ENCODE measurements at regions not wholly inside any gene's neighbourhood (a gene's known extent, or its start where the extent isn't known, plus 50 kb on each side); places are given as distances from the start of the nearest gene placed in this dataset.

DNA sequence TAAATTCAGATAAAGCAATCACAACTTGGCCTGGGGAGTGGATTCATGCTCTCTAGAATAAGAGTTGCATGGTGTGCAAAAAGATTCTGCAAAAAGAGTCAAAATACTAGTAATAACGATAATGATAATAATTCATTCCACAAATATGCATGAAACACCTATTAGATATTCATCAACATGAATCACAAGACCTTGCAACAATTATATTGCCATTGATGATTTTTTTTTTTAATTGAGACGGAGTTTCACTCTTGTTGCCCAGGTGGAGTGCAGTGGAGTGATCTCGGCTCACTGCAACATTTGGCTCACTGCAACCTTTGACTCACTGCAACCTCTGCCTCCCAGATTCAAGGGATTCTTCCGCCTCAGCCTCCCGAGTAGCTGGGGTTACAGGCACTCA, 109.2 kb upstream of the FLRT2 start (continued):
- TF ChIP-seq ETS1 (IDR thresholded peaks at IDR 0.05), result no peak
- no peak for TF ChIP-seq EZH2phosphoT487 (IDR thresholded peaks at IDR 0.05; ENCODE audit: unreplicated experiment)
- TF ChIP-seq POLR2AphosphoS5 (IDR thresholded peaks at IDR 0.05; ENCODE audit: low read depth), result no peak
- TF ChIP-seq NANOG (IDR thresholded peaks at IDR 0.05; ENCODE audit: borderline replicate concordance), result no peak

- no peak overlapping the region for H3K4me3 ChIP-seq
- Mint-ChIP-seq H3K4me1 (no peaks in the 10 kb centered on the region), H3K27me3 (ENCODE audit: insufficient read depth, low read depth, poor library complexity) (no peaks in the 10 kb centered on the region), H3K4me3 (no peak overlapping the region), H3K9me3 (no peaks in the 10 kb centered on the region; the same call in 2 of the 3 replicates), H3K36me3 (ENCODE audit: low read depth) (no peaks in the 10 kb centered on the region), H3K27ac (no peak overlapping the region)
- no peak overlapping the region for H3K4me2 ChIP-seq
- no peak for DNase-seq (ENCODE audit: low spot score)
- ATAC-seq, result no peak
- no peak overlapping the region for H2AFZ ChIP-seq
- no peaks in the 10 kb centered on the region for H3F3A ChIP-seq (replicated peaks; ENCODE audit: low read depth)
- no peaks in the 10 kb centered on the region for H3K36me3 ChIP-seq (ENCODE audit: insufficient read depth)
- H3K27ac ChIP-seq (ENCODE audit: low read depth), result no peak overlapping the region
- no peaks in the 10 kb centered on the region for H3K4me1 ChIP-seq (ENCODE audit: insufficient read depth)
- no peaks in the 10 kb centered on the region for H3K9me2 ChIP-seq (ENCODE audit: insufficient read depth)
- no peaks in the 10 kb centered on the region for H4K20me1 ChIP-seq (replicated peaks; ENCODE audit: insufficient read depth)
- no peaks in the 10 kb centered on the region for H3K79me2 ChIP-seq (replicated peaks; ENCODE audit: insufficient read depth)
- TF ChIP-seq, protein P1, sequence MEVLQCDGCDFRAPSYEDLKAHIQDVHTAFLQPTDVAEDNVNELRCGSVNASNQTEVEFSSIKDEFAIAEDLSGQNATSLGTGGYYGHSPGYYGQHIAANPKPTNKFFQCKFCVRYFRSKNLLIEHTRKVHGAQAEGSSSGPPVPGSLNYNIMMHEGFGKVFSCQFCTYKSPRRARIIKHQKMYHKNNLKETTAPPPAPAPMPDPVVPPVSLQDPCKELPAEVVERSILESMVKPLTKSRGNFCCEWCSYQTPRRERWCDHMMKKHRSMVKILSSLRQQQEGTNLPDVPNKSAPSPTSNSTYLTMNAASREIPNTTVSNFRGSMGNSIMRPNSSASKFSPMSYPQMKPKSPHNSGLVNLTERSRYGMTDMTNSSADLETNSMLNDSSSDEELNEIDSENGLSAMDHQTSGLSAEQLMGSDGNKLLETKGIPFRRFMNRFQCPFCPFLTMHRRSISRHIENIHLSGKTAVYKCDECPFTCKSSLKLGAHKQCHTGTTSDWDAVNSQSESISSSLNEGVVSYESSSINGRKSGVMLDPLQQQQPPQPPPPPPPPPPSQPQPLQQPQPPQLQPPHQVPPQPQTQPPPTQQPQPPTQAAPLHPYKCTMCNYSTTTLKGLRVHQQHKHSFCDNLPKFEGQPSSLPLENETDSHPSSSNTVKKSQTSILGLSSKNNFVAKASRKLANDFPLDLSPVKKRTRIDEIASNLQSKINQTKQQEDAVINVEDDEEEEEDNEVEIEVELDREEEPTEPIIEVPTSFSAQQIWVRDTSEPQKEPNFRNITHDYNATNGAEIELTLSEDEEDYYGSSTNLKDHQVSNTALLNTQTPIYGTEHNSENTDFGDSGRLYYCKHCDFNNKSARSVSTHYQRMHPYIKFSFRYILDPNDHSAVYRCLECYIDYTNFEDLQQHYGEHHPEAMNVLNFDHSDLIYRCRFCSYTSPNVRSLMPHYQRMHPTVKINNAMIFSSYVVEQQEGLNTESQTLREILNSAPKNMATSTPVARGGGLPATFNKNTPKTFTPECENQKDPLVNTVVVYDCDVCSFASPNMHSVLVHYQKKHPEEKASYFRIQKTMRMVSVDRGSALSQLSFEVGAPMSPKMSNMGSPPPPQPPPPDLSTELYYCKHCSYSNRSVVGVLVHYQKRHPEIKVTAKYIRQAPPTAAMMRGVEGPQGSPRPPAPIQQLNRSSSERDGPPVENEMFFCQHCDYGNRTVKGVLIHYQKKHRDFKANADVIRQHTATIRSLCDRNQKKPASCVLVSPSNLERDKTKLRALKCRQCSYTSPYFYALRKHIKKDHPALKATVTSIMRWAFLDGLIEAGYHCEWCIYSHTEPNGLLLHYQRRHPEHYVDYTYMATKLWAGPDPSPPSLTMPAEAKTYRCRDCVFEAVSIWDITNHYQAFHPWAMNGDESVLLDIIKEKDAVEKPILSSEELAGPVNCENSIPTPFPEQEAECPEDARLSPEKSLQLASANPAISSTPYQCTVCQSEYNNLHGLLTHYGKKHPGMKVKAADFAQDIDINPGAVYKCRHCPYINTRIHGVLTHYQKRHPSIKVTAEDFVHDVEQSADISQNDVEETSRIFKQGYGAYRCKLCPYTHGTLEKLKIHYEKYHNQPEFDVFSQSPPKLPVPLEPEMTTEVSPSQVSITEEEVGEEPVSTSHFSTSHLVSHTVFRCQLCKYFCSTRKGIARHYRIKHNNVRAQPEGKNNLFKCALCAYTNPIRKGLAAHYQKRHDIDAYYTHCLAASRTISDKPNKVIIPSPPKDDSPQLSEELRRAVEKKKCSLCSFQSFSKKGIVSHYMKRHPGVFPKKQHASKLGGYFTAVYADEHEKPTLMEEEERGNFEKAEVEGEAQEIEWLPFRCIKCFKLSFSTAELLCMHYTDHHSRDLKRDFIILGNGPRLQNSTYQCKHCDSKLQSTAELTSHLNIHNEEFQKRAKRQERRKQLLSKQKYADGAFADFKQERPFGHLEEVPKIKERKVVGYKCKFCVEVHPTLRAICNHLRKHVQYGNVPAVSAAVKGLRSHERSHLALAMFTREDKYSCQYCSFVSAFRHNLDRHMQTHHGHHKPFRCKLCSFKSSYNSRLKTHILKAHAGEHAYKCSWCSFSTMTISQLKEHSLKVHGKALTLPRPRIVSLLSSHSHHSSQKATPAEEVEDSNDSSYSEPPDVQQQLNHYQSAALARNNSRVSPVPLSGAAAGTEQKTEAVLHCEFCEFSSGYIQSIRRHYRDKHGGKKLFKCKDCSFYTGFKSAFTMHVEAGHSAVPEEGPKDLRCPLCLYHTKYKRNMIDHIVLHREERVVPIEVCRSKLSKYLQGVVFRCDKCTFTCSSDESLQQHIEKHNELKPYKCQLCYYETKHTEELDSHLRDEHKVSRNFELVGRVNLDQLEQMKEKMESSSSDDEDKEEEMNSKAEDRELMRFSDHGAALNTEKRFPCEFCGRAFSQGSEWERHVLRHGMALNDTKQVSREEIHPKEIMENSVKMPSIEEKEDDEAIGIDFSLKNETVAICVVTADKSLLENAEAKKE (CRISPR knock-in tag; IDR thresholded peaks at IDR 0.05), result no peak
- no peak for TF ChIP-seq NANOG (IDR thresholded peaks at IDR 0.05; ENCODE audit: borderline replicate concordance)
- no peak for TF ChIP-seq ETS1 (IDR thresholded peaks at IDR 0.05)
- no peak for TF ChIP-seq EZH2phosphoT487 (IDR thresholded peaks at IDR 0.05; ENCODE audit: unreplicated experiment)
- no peak for TF ChIP-seq ZNF331 (CRISPR knock-in tag; IDR thresholded peaks at IDR 0.05; ENCODE audit: low read depth)
- no peak for TF ChIP-seq STAT1 (IDR thresholded peaks at IDR 0.05; ENCODE audit: unreplicated experiment)
- no peak for TF ChIP-seq REST (IDR thresholded peaks at IDR 0.05; ENCODE audit: unreplicated experiment)
- no peak for TF ChIP-seq JUNB (IDR thresholded peaks at IDR 0.05; ENCODE audit: unreplicated experiment)
- no peak for TF ChIP-seq ZNF114 (CRISPR knock-in tag; IDR thresholded peaks at IDR 0.05)
- TF ChIP-seq, protein P2, sequence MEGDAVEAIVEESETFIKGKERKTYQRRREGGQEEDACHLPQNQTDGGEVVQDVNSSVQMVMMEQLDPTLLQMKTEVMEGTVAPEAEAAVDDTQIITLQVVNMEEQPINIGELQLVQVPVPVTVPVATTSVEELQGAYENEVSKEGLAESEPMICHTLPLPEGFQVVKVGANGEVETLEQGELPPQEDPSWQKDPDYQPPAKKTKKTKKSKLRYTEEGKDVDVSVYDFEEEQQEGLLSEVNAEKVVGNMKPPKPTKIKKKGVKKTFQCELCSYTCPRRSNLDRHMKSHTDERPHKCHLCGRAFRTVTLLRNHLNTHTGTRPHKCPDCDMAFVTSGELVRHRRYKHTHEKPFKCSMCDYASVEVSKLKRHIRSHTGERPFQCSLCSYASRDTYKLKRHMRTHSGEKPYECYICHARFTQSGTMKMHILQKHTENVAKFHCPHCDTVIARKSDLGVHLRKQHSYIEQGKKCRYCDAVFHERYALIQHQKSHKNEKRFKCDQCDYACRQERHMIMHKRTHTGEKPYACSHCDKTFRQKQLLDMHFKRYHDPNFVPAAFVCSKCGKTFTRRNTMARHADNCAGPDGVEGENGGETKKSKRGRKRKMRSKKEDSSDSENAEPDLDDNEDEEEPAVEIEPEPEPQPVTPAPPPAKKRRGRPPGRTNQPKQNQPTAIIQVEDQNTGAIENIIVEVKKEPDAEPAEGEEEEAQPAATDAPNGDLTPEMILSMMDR (conservative IDR thresholded peaks at IDR 0.05; ENCODE audit: low read depth in 2 of 2), result no peak
- no peaks in the 10 kb centered on the region for H3K27me3 ChIP-seq (ENCODE audit: insufficient read depth)
These were observed 108.6 kb upstream of the FLRT2 start for GRCh38 chr14:85421186-85421877.

All from GM23338 (cell line).